ENCODE measurements at regions not wholly inside any gene's neighbourhood (a gene's known extent, or its start where the extent isn't known, plus 50 kb on each side); places are given as distances from the start of the nearest gene placed in this dataset.

DNA sequence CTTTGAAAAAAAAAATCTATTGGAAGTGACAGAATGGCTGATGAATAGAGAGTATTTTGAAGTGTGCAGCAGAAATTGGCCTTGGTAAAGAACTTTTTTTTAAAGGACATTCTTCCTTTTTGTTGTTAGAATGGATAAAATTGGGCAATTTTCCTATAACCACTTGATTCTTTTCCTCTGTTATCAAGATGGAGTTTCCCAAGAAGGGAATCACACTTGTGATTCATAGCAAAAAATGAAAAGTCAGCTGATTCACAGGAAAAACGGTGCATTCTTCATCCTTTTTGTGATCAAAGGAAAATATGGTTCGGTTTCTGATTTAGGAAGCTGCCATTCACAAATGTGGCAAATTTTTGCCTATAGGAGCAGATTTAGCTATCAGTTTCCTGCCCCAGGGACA lies 486.8 kb downstream of the GBE1 start:
- Mint-ChIP-seq H3K27me3 (no peaks in the 10 kb centered on the region), H3K9me3 (no peaks in the 10 kb centered on the region), H3K36me3 (no peaks in the 10 kb centered on the region), H3K27ac (no peak overlapping the region), H3K4me1 (no peaks in the 10 kb centered on the region), H3K4me3 (no peak overlapping the region)
- DNase-seq: no peak

DNA sequence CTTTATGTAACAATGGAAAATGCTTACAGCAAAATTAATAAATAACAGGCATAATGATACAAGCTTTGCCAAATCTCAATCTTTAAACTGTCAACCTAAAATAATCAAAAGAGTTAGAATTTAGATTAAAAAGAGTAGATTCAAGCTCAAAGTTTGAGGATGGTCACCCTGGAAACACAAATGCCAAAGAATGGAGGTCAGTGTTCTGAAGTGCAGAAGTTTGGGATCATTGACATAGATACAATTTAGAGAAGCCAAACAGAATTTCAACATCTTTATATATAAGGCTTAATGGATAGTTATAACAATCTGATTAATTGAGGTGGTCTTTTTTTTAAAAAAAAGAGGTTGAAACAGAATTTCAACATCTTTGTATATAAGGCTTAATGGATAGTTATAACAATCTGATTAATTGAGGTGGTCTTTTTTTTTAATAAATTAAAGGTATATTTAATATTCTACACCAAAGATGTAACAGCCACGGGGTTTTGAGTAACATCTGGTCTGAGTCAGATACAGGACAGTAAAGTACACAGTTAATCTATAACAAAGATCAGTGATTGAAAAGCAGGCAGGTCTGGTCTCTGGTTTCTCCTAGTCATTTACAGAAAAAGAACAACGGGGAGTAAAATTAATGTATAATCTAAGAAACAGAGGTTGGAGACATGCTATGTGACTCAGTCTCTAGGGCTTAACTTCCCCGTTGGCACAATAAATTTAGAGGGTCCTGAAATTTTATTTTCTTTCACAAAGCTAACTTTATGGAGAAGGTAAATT lies 490.7 kb downstream of the GBE1 start:
- H3K9me3 Mint-ChIP-seq: no peaks in the 10 kb centered on the region
- H3K27ac Mint-ChIP-seq: no peak overlapping the region
- DNase-seq: no peak
- H3K27me3 Mint-ChIP-seq: no peaks in the 10 kb centered on the region
- no peaks in the 10 kb centered on the region for H3K4me1 Mint-ChIP-seq
- no peaks in the 10 kb centered on the region for H3K36me3 Mint-ChIP-seq
- no peak overlapping the region for H3K4me3 Mint-ChIP-seq

DNA sequence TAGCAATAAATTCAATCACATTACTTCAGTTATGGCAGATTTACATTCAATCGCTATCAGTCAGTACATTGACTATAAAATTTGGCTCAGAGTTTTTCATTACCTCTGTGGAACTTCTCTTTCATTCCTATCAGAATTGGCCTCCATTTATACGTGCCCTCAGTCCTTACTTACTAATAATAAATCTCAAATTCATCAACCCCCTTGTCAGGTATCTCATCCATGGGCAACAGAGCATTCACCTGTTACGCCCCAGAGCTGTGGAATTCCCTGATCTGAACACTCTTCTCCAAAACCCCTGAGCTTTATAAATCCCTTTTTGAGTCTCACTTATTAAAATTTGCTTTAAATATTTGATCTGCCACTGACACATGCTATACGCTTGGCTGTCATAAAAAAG lies 492.9 kb downstream of the GBE1 start:
- no peak overlapping the region for H3K27ac Mint-ChIP-seq
- no peaks in the 10 kb centered on the region for H3K27me3 Mint-ChIP-seq
- no peaks in the 10 kb centered on the region for H3K4me1 Mint-ChIP-seq
- DNase-seq: no peak
- H3K36me3 Mint-ChIP-seq: no peaks in the 10 kb centered on the region
- no peaks in the 10 kb centered on the region for H3K9me3 Mint-ChIP-seq
- no peak overlapping the region for H3K4me3 Mint-ChIP-seq

DNA sequence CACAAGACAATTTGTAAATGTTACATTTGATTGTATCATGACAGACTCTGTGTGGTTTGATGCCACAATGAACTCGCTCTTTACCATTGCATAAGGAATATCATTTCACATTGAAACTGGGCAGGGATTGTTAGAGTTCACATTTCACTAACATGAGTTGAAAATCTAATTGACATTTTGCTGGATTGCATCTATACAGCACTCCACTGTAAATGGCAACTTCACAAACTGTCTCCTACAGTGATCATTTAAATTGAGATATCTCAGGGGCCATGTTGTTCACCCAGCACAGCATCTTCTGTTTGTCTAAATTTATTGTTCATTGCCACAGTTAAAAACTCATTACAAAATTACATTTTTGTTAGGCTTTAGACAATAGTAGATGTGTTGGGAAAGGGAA lies 499.4 kb downstream of the GBE1 start:
- no peaks in the 10 kb centered on the region for H3K9me3 Mint-ChIP-seq
- H3K27ac Mint-ChIP-seq: no peak overlapping the region
- H3K27me3 Mint-ChIP-seq: no peaks in the 10 kb centered on the region
- DNase-seq: no peak
- H3K4me3 Mint-ChIP-seq: no peak overlapping the region
- no peaks in the 10 kb centered on the region for H3K4me1 Mint-ChIP-seq
- no peaks in the 10 kb centered on the region for H3K36me3 Mint-ChIP-seq

DNA sequence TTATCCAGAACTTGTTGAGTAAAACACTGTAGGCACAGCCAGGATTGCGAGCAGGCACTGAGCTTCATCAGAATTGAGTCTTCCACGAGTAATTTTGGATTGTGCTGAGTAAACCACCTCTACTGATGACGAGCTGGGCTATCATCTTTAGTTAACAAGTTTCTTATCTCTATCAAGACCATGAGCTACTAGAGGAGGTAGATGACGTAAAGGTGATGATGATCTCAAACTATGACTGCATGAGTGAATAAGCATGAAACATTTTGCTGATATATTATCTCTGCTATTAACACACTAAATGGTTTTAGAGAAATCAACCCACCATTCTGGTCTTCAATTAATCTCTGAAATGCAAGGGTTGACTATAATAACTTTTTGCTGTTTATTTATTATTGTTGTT lies 506.0 kb downstream of the GBE1 start:
- Mint-ChIP-seq H3K27me3 (no peaks in the 10 kb centered on the region), H3K36me3 (no peaks in the 10 kb centered on the region), H3K9me3 (no peaks in the 10 kb centered on the region), H3K27ac (no peak overlapping the region), H3K4me1 (no peaks in the 10 kb centered on the region), H3K4me3 (no peak overlapping the region)
- no peak for DNase-seq

DNA sequence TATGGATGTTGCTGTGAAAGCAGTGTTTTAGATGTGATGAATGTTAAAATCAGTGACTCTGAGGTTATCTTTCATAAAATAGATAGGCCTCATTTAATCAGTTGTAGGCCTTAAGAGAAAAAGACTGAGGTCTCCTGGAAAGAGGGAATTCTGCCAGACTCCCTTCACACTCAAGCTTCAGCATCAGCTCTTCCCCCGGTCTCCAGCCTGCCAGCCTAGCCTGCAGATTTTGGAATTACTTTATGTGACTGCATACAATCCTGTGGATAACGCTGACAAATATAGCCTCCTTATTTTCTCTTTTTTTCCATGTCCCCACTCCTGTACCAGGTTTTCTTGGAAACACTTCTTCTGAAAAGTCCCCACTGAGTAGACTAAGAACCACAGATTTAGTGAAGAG lies 510.3 kb downstream of the GBE1 start:
- no peaks in the 10 kb centered on the region for H3K9me3 Mint-ChIP-seq
- H3K4me3 Mint-ChIP-seq: no peak overlapping the region

DNA sequence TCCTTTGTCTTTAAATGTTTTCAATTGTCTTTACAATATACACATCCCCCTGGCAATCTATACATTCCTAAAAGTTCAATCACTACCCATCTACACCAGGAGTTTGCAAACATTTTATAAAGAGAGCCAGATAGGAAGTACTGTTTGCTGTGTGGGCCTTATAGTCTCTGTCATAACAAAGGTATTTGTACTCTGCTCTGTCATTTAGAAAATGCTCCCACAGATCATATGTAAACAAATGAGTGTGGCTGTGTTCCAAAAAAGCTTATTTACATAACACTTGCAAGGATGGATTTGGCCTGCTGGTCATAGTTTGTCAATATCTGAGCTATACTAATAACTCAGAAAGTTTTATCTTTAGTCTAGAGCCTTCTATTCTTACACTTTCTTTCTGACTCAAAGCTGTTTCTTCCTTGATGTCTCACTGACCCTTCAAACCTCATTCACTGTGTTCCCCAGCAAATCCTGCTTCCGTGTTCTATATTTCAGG lies 511.9 kb downstream of the GBE1 start:
- Mint-ChIP-seq H3K36me3 (no peaks in the 10 kb centered on the region), H3K4me3 (no peak overlapping the region), H3K27me3 (no peaks in the 10 kb centered on the region), H3K9me3 (no peaks in the 10 kb centered on the region), H3K4me1 (no peaks in the 10 kb centered on the region), H3K27ac (no peak overlapping the region)
- no peak for DNase-seq

More for the DNA sequence above, 510.3 kb downstream of the GBE1 start:
- Mint-ChIP-seq H3K4me1 (no peaks in the 10 kb centered on the region), H3K36me3 (no peaks in the 10 kb centered on the region), H3K27me3 (no peaks in the 10 kb centered on the region), H3K27ac (no peak overlapping the region)
- DNase-seq: no peak

DNA sequence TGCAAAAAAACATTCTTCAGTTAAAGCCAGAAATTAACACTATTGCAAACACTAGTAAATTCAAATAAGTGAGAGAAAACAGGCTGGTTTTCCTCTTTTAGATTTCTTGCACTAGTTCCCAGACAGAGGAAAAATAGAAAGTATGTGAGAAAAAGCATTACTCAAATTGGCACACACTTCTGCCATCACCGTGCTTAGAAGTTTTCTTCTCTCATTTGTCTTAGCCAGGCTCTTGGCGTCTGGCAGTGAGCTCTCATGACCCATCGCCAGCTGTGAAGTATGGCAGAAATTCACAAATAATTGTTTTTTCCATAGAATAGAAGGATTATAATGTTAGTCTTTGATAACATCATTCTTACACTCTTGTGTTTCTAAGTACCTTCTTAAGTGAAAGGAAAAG lies 515.9 kb downstream of the GBE1 start:
- no peak overlapping the region for H3K4me3 Mint-ChIP-seq
- no peak for DNase-seq
- H3K4me1 Mint-ChIP-seq: no peaks in the 10 kb centered on the region
- no peak overlapping the region for H3K27ac Mint-ChIP-seq
- no peaks in the 10 kb centered on the region for H3K27me3 Mint-ChIP-seq
- no peaks in the 10 kb centered on the region for H3K36me3 Mint-ChIP-seq
- peaks cover 2% of the 10 kb centered on the region for H3K9me3 Mint-ChIP-seq

DNA sequence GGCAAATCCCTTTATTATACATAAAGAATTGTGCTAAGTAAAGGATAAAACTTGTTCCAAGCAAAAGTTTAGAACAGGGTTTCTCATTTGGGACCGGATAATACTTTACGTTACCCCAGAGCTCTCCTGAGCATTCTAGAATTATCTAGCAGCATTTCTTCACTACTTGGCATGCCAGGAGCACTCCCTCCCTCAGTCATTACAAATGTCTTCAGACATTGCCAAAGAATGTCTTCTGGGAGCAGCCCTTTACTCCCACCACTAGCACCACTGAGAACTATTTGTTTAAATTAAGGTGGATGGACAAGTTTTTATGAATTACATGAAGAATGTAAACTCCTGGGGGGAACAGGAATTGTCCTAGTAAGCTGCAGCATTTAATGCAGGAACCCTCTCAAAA lies 516.4 kb downstream of the GBE1 start:
- no peak overlapping the region for H3K4me3 Mint-ChIP-seq
- no peak for DNase-seq
- no peaks in the 10 kb centered on the region for H3K4me1 Mint-ChIP-seq
- H3K36me3 Mint-ChIP-seq: no peaks in the 10 kb centered on the region
- peaks cover 2% of the 10 kb centered on the region for H3K9me3 Mint-ChIP-seq
- no peak overlapping the region for H3K27ac Mint-ChIP-seq
- H3K27me3 Mint-ChIP-seq: no peaks in the 10 kb centered on the region

DNA sequence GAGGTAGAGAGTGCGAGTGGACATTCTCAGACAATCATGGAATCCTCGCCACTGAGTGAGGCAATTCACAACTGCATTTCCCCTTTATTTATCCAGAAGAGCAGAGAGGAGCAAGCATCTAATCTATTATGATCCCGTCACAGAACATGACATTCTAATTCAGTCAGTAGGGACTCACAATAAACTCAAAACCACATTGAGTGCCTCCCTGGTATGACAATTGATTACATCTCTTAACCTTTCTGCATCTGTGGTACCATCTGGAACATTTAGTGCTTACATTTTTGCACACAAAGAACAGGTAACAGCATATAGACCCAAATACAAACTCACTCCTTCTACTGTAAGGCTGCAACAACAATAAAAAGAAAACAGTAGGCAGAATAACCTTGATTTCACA lies 517.2 kb downstream of the GBE1 start:
- H3K4me3 Mint-ChIP-seq: no peak overlapping the region
- no peaks in the 10 kb centered on the region for H3K27me3 Mint-ChIP-seq
- DNase-seq: no peak
- H3K9me3 Mint-ChIP-seq: peaks cover 2% of the 10 kb centered on the region
- H3K36me3 Mint-ChIP-seq: no peaks in the 10 kb centered on the region
- no peaks in the 10 kb centered on the region for H3K4me1 Mint-ChIP-seq
- no peak overlapping the region for H3K27ac Mint-ChIP-seq

DNA sequence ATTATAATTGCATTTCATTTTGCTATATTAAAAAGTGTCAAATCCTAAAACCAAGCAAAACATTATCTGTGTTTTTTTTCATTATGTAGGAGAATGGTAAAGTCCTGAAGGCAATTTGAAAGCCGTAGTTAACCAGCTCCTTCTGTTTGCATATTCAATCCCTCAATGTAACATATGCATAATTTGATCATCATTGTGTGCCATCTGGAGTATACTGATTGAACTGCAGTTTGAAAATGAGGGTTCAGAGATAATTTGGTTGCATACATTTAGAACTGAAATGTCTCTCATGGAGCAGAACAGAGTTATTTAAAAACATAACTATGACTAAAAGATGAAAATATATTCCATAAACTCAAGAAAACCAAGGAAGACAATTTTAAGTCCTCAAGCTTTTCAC lies 518.6 kb downstream of the GBE1 start:
- no peaks in the 10 kb centered on the region for H3K27me3 Mint-ChIP-seq
- peaks cover 2% of the 10 kb centered on the region for H3K9me3 Mint-ChIP-seq
- no peak overlapping the region for H3K27ac Mint-ChIP-seq
- H3K4me3 Mint-ChIP-seq: no peak overlapping the region
- no peak for DNase-seq
- H3K4me1 Mint-ChIP-seq: no peaks in the 10 kb centered on the region
- no peaks in the 10 kb centered on the region for H3K36me3 Mint-ChIP-seq

DNA sequence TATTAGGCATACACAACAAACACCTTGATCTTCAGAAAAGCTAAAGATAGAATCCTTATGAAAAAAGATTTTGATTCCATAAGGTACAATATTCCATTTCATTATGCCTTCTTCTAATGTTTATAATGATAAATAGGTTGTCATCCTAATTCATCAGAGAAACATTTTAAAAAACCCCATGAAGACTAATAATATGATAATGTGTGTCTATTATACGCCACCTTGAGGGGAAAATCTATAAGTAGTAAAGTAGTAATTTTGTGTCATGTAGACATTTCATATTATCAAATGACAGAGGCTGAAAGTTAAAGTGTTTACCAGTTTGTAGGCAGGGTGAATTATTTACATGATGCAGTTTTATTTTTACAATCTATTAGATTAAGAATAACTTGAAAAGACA lies 524.3 kb downstream of the GBE1 start:
- Mint-ChIP-seq H3K4me1 (no peaks in the 10 kb centered on the region), H3K9me3 (peaks cover 2% of the 10 kb centered on the region), H3K27ac (no peak overlapping the region), H3K27me3 (no peaks in the 10 kb centered on the region), H3K4me3 (no peak overlapping the region), H3K36me3 (no peaks in the 10 kb centered on the region)
- no peak for DNase-seq

DNA sequence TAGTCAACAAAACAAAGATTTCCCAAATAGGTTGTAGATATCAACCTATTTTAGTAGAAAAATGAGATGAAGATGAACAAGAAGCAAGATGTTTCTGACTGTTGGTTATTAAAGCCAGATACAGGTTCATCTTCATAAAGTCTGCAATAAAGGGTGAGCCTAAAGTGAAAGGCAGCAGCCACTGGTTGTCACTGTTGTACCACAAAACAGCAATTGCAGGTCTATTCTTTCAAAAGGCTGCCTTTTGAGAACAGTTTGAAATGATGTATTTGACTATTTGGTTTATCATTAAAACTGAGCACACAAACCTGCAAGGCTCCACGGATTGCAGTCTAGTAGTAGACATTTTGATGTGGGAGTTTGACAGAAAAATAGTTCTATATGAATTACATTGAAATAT lies 543.4 kb downstream of the GBE1 start:
- Mint-ChIP-seq H3K27me3 (no peaks in the 10 kb centered on the region), H3K36me3 (no peaks in the 10 kb centered on the region), H3K4me1 (no peaks in the 10 kb centered on the region), H3K4me3 (no peak overlapping the region), H3K27ac (no peak overlapping the region), H3K9me3 (no peaks in the 10 kb centered on the region)
- no peak for DNase-seq

DNA sequence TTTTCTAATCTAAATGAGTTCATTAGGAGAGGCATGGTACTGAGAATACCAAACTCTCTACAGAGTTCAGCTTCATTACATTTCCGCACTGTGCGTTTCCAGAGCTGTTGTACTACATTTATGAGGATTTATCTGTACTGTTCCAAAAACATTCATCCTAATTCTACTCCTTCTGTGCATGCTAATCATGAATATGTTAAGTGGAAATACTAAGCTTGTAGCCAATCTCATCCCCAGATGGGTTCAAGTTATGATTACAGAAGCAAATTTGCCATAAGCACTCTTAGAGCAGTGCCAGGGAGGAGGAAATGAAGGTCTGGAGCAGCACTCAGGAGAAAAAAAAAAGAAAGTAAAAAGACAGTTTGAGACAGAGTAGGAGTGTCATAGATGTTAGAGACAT lies 544.3 kb downstream of the GBE1 start:
- Mint-ChIP-seq H3K36me3 (no peaks in the 10 kb centered on the region), H3K4me1 (no peaks in the 10 kb centered on the region)

DNA sequence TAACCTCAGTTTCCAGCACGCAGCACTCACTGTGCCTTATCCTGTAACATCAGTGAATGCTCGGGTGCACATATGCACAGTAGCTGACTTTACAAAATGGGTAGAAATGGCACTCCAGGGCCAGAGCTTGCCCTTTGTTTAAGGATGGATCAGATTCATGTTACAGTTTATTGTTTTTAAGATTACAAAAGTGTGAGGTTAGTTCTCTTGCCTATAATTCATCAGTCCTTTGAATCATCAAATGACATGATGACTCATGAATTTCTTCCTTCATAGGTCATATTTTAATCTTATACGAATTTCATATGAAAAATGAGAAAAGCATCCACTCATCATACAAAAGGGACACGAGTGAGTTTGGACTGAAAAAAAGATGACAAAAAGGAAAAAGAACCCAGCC lies 545.3 kb downstream of the GBE1 start:
- Mint-ChIP-seq H3K9me3 (peaks cover 2% of the 10 kb centered on the region), H3K36me3 (no peaks in the 10 kb centered on the region)

More for the DNA sequence above, 544.3 kb downstream of the GBE1 start:
- no peak overlapping the region for H3K27ac Mint-ChIP-seq
- no peaks in the 10 kb centered on the region for H3K9me3 Mint-ChIP-seq
- no peak for DNase-seq
- no peaks in the 10 kb centered on the region for H3K27me3 Mint-ChIP-seq
- H3K4me3 Mint-ChIP-seq: no peak overlapping the region

DNA sequence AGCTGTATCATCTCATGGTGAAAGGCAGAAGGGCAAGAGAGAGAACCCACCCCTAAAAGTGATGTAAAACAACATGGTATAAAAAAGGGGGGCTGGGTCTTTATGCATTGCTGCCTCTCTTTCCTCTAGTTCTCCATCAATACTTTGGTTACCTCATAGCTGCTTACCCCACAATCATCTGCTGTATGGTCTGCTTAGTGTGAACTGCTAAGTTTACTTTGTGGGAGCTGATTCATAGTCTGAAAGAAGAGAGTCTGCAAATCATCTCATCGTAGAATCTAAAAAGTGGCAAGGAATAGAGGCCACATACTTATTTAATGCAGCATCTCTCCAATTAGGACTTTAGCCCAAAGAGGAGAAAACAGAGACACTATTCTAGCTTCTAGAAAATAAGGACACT lies 546.8 kb downstream of the GBE1 start:
- Mint-ChIP-seq H3K4me3 (no peak overlapping the region), H3K36me3 (no peaks in the 10 kb centered on the region), H3K27ac (no peak overlapping the region), H3K4me1 (no peaks in the 10 kb centered on the region), H3K27me3 (no peaks in the 10 kb centered on the region), H3K9me3 (peaks cover 2% of the 10 kb centered on the region)
- no peak for DNase-seq

More for the DNA sequence above, 545.3 kb downstream of the GBE1 start:
- no peak overlapping the region for H3K27ac Mint-ChIP-seq
- DNase-seq: no peak
- H3K27me3 Mint-ChIP-seq: no peaks in the 10 kb centered on the region
- no peaks in the 10 kb centered on the region for H3K4me1 Mint-ChIP-seq
- no peak overlapping the region for H3K4me3 Mint-ChIP-seq
